Inferior parietal cortex (tissue), 1 donor: ENCODE measurements at regions not wholly inside any gene's neighbourhood (a gene's known extent, or its start where the extent isn't known, plus 50 kb on each side); places are given as distances from the start of the nearest gene placed in this dataset.
A peak's percentile ranks its signal among the peaks of the same experiment; 100 is the strongest.

Source experiments
- DNase-seq: peaks from one replicate; pipeline ENCODE4 v3.0.0-alpha.2; 2016; ENCODE audit errors: extremely low spot score

GRCh38 chr11:80603472-80603871, 1162.6 kb upstream of the TENM4 start:
- no peak for DNase-seq

DNA sequence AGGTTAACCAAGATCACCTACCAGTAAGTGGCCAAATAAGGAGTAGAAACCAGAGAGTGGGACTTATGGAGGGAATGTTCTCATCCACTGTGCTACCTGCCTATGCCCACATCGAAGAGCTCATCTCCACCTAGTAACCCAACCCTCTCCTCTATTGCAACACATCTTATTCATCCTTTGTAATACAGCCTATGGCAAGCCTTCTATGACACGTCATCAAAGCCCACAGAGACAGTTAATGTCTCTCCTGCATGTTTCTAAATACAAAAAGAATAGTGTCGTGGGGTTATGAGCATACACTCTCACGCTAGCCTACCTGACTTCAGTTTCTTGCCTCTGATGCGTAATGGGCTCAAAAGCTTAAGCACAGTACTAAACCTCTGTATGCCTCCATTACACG, 1158.1 kb upstream of the TENM4 start:
- no peak for DNase-seq

- no peak for DNase-seq
Observed at GRCh38 chr11:80596291-80596810, 1155.5 kb upstream of the TENM4 start.

DNA sequence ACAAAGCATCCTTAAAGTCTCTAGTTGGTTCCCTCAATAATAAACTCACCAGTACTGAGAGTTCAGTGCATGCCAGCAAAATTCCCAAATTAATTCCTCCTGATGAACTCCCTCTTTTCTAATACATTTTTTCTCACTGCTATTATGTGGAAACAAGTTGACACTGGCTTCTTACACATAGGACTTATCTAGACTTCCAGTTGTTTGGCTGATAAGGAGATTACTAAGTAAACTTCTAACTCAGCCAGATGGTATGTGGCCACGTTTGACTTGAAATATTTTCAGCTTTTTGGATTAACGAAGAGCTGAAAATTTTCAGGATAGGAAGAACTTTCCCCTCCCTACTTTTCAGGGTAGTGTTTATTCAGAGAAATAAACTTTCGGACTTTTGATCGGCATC, 1154.2 kb upstream of the TENM4 start:
- no peak for DNase-seq

GRCh38 chr11:80593648-80594374, 1153.0 kb upstream of the TENM4 start:
- DNase-seq = peak; percentile 66

DNA sequence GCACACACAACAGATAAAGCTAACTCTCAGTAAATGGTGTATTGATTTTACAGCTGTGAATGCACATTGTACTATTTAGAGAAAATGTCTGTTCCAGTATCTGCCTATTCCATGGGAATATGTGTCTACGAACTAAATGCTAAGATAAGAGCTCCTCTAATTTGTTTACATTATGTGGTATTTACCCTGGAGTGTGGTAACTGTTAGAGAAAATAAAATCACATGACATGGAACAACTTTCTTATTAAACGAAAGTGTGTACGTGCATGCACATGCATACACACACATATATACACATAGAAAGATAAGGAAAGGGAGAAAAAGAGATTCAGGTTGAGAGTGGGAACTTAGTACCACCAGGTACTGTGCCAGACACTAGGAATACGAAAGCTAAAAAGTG, 1151.7 kb upstream of the TENM4 start:
- DNase-seq = no peak

- DNase-seq = no peak
Observed at GRCh38 chr11:80587906-80588305, 1147.1 kb upstream of the TENM4 start.

DNA sequence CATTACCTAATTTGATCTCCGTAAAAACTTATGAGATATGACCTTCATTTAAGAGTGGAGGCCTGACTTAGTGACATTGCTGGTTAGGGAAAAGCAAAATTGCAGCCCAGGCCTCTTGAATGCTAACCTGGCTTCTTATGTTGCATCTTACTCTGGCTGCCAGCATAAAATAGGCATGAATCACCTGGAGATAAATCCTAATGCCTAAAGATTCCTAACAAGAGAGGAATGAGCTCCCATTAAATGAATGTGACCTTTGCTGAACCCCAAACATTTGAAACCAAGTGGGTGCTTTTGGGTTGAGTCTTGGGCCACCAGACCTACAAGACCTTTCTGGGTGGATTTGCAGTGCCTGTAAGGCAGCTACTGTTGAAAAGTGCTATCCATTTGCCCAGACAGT, 1145.6 kb upstream of the TENM4 start:
- no peak for DNase-seq

GRCh38 chr11:80584661-80585060, 1143.8 kb upstream of the TENM4 start:
- DNase-seq = no peak

- no peak for DNase-seq
Observed at GRCh38 chr11:80569832-80570231, 1129.0 kb upstream of the TENM4 start.

GRCh38 chr11:80565231-80565630, 1124.4 kb upstream of the TENM4 start:
- DNase-seq = no peak

GRCh38 chr11:80562523-80563125, 1121.8 kb upstream of the TENM4 start:
- no peak for DNase-seq

- DNase-seq = no peak
Observed at GRCh38 chr11:80559942-80560341, 1119.1 kb upstream of the TENM4 start.

- DNase-seq = no peak
Observed at GRCh38 chr11:80553565-80553964, 1112.7 kb upstream of the TENM4 start.

GRCh38 chr11:80542704-80543103, 1101.9 kb upstream of the TENM4 start:
- no peak for DNase-seq

GRCh38 chr11:80538040-80538439, 1097.2 kb upstream of the TENM4 start:
- no peak for DNase-seq

DNA sequence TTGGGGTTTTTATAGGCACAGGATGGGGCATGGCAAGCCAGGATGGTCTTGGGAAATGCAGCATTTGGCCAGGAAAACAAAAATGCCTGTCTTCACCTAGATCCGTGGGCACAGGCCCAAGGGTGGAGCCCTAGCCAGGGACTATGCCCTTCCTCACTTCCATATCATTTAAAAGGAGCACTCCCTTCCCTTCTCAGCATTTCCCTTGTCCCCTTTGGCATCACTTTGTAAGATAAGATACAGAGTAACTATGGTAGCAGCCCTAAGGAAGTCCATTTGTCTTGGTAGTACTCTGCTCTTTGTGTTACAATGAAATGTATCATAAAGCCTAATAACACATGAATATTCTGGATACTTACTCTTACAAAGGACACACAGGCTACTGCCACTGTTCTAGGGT, 1092.6 kb upstream of the TENM4 start:
- no peak for DNase-seq

- no peak for DNase-seq
Observed at GRCh38 chr11:80532633-80533232, 1091.9 kb upstream of the TENM4 start.

DNA sequence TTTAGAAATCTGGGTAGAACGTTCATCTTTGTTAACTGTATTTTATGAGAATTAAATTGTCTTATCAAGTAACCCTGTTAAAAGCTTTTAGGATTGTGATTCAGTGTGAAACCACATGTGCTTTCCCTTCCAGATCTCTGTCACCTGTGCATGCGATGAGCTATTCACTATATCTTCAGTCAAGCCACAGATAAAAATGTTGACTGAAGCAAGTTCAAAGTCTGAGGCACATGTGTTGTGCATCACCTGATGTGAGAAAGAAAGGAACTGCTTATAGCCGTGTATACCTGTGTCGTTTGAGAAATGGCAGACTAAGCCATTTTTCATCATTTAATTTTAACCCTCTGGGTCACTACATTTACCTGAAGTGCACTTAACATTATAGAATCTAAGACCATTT, 1088.9 kb upstream of the TENM4 start:
- DNase-seq = no peak

GRCh38 chr11:80525663-80526405, 1085.0 kb upstream of the TENM4 start:
- DNase-seq = no peak

DNA sequence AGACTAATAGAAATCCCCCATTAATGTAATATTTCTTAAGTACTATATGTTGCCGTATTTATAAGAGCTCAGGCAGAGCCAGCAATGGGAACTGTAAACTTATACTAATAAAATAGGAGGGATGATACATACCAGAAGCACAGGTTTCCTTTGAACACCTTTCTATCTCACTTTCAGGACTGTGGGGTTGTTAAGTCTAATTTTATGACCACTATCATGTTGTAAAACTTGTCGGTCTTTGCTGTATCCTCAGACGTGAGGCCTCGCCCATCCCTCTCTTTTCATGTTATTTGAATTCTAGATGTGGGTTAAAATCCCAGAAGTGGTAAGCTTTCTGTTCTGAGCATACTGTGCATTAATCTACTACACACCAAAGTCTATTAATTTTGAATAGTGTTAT, 1083.5 kb upstream of the TENM4 start:
- DNase-seq = no peak

DNA sequence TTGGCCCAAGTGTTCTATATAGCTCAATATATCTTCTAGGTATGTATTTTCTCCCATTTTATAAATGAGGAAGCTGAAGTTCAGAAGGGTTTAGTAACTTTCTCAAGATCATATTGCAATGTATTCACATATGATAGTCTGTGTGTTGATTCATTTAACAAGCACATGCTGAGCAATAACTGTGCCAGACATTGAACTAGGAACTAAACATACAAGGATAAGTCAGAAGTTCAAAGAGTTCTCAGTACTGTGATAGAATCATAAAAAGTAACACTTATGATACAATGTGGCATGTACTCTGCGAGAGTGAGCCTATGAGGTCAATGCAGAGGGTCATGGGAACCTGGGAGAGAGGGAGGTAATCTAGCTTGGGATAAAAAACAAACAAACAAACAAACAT, 1082.2 kb upstream of the TENM4 start:
- DNase-seq = no peak
